Fibroblast of lung (primary cell): ENCODE measurements at regions not wholly inside any gene's neighbourhood (a gene's known extent, or its start where the extent isn't known, plus 50 kb on each side); places are given as distances from the start of the nearest gene placed in this dataset.

Experiments used
- DNase-seq, 2 donors: peaks; one replicate each; pipeline versions ENCODE4 v3.0.0 to v3.0.0-alpha.2; 2010; ENCODE audit warnings: low read depth in 2 of 2
- H2AFZ ChIP-seq: 2 replicates; pipeline ENCODE4 v1.5.1; 2012; ENCODE audit warnings: low read length, control low read depth, inconsistent platforms
- H3K27ac ChIP-seq: 2 replicates; pipeline ENCODE4 v1.5.1; 2011; ENCODE audit warnings: low read length, control low read depth; ENCODE audit not compliant: insufficient read depth
- H3K27me3 ChIP-seq: 2 replicates; pipeline ENCODE4 v1.5.1; 2011; ENCODE audit warnings: mild to moderate bottlenecking, low read length; ENCODE audit not compliant: control insufficient read depth, insufficient read depth
- H3K36me3 ChIP-seq: 2 replicates; pipeline ENCODE4 v1.5.1; 2011; ENCODE audit warnings: low read length; ENCODE audit not compliant: control insufficient read depth, insufficient read depth
- H3K4me1 ChIP-seq: 2 replicates; pipeline ENCODE4 v1.5.1; 2011; ENCODE audit warnings: low read length; ENCODE audit not compliant: control insufficient read depth, insufficient read depth; ENCODE audit errors: extremely low read depth
- H3K4me2 ChIP-seq: 2 replicates; pipeline ENCODE4 v1.5.1; 2011; ENCODE audit warnings: low read length, control low read depth; ENCODE audit not compliant: insufficient read depth; ENCODE audit errors: extremely low read depth
- H3K4me3 ChIP-seq, 4 experiments: fragments of 200-600 bp in 1 of 4; sonication (generic) in 1 of 4; replicated peaks in 1 of 4; 2 replicates each; pipeline ENCODE4 v1.5.1; 2011 to 2016; ENCODE audit warnings: low read length in 4 of 4, low read depth in 3 of 4, mild to moderate bottlenecking in 3 of 4, control low read depth in 2 of 4, inconsistent platforms in 1 of 4, mixed read lengths in 1 of 4; ENCODE audit not compliant: insufficient read depth in 1 of 4; ENCODE audit errors: control extremely low read depth in 1 of 4
- H3K79me2 ChIP-seq: 2 replicates; pipeline ENCODE4 v1.5.1; 2012; ENCODE audit warnings: mild to moderate bottlenecking, low read length, inconsistent platforms; ENCODE audit not compliant: control insufficient read depth, insufficient read depth
- H3K9ac ChIP-seq: 2 replicates; pipeline ENCODE4 v1.5.1; 2011; ENCODE audit warnings: mild to moderate bottlenecking, low read length, control low read depth; ENCODE audit not compliant: insufficient read depth
- H3K9me3 ChIP-seq: 2 replicates; pipeline ENCODE4 v1.5.1; 2012; ENCODE audit warnings: low read depth, low read length; ENCODE audit not compliant: control insufficient read depth, insufficient read depth
- H4K20me1 ChIP-seq: 2 replicates; pipeline ENCODE4 v1.5.1; 2011; ENCODE audit warnings: low read length; ENCODE audit not compliant: control insufficient read depth, insufficient read depth; ENCODE audit errors: extremely low read depth
- CTCF ChIP-seq, 2 donors: IDR thresholded peaks in 1 of 2; conservative IDR thresholded peaks in 1 of 2; 1 replicate in 1 of 2; 2 replicates in 1 of 2; pipeline ENCODE4 v1.5.1; 2011 to 2012; ENCODE audit warnings: low read length in 2 of 2, control low read depth in 1 of 2, inconsistent platforms in 1 of 2, low read depth in 1 of 2, mild to moderate bottlenecking in 1 of 2
- EZH2 ChIP-seq: IDR thresholded peaks from 2 replicates; pipeline ENCODE4 v1.5.1; 2012; ENCODE audit warnings: low read length, control low read depth, mild to moderate bottlenecking; ENCODE audit errors: missing control alignments

DNA sequence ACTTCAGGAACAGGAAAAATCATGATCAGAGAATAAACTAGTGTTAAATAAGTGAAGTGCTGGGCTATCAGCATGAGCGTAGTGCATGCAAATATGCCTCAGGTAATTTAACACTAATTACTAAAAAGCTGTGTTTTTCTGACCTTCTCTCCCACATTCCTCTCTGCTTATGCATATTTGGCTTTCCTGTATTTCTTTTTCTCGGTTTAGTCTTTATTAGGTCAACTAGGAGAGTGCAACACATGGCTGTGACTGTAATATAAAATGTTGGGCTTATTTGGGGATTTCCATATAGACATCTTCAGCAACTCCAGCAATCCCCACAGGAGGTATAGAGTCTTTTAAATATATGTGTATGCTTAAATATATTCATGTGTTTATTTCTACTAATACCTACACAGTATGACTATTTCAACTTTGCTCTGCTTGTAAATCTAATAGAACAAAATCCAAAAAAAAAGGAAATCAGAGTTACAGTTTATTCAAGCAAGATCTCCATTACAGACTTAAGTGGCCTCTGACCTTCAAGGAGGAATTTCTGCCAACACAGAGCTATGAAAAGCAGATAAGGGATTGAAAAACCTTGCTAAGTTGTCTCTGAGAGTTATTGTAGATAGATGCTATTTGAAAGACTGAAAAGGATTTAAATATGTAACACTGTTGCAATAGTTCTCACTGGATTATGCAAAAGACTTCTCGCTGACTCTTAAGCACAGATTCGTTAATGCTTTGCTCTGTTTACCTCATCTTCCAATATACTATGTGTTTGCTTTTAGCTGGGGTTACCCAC lies 359.5 kb upstream of the RGPD4 start:
- Histone ChIP-seq H3K9me3 (no peaks in the 10 kb centered on the region), H3K36me3 (no peaks in the 10 kb centered on the region), H3K79me2 (no peaks in the 10 kb centered on the region), H4K20me1 (no peaks in the 10 kb centered on the region), H3K9ac (no peak overlapping the region), H3K4me3 (no peak overlapping the region), H3K4me1 (no peaks in the 10 kb centered on the region), H3K4me2 (no peak overlapping the region), H2AFZ (no peak overlapping the region), H3K27me3 (no peaks in the 10 kb centered on the region), H3K27ac (no peak overlapping the region)
- no peak for TF ChIP-seq CTCF (conservative IDR thresholded peaks at IDR 0.05 in 1 of 2, IDR thresholded peaks at IDR 0.05 in 1 of 2; ENCODE audit: low read depth in 1 of 2, low read length in 2 of 2)
- no peak for TF ChIP-seq EZH2
- DNase-seq: no peak

- H3K4me3 ChIP-seq: no peak overlapping the region
- H3K9me3 ChIP-seq: no peaks in the 10 kb centered on the region
- H3K27ac ChIP-seq: no peak overlapping the region
- no peak overlapping the region for H3K4me2 ChIP-seq
- no peak overlapping the region for H3K9ac ChIP-seq
- H3K27me3 ChIP-seq: no peaks in the 10 kb centered on the region
- H4K20me1 ChIP-seq: no peaks in the 10 kb centered on the region
- no peaks in the 10 kb centered on the region for H3K36me3 ChIP-seq
- TF ChIP-seq CTCF (conservative IDR thresholded peaks at IDR 0.05 in 1 of 2, IDR thresholded peaks at IDR 0.05 in 1 of 2; ENCODE audit: low read depth in 1 of 2, low read length in 2 of 2) (no peak), EZH2 (no peak)
- H3K4me1 ChIP-seq: no peaks in the 10 kb centered on the region
- no peak for DNase-seq
- H3K79me2 ChIP-seq: no peaks in the 10 kb centered on the region
- no peak overlapping the region for H2AFZ ChIP-seq
These were observed 357.2 kb upstream of the RGPD4 start for GRCh38 chr2:107469437-107469995.

- Histone ChIP-seq H3K27me3 (no peaks in the 10 kb centered on the region), H3K27ac (no peak overlapping the region), H2AFZ (no peak overlapping the region), H3K9me3 (no peaks in the 10 kb centered on the region), H3K79me2 (no peaks in the 10 kb centered on the region), H3K4me2 (no peak overlapping the region), H3K4me1 (no peaks in the 10 kb centered on the region), H3K4me3 (no peak overlapping the region), H3K9ac (no peak overlapping the region), H3K36me3 (no peaks in the 10 kb centered on the region), H4K20me1 (no peaks in the 10 kb centered on the region)
- TF ChIP-seq EZH2 (no peak), CTCF (conservative IDR thresholded peaks at IDR 0.05 in 1 of 2, IDR thresholded peaks at IDR 0.05 in 1 of 2; ENCODE audit: low read depth in 1 of 2, low read length in 2 of 2) (no peak)
- no peak for DNase-seq
These were observed 353.5 kb upstream of the RGPD4 start for GRCh38 chr2:107473150-107473549.
